ENCODE measurements at regions not wholly inside any gene's neighbourhood (a gene's known extent, or its start where the extent isn't known, plus 50 kb on each side); places are given as distances from the start of the nearest gene placed in this dataset.
A peak's percentile ranks its signal among the peaks of the same experiment; 100 is the strongest.

DNA sequence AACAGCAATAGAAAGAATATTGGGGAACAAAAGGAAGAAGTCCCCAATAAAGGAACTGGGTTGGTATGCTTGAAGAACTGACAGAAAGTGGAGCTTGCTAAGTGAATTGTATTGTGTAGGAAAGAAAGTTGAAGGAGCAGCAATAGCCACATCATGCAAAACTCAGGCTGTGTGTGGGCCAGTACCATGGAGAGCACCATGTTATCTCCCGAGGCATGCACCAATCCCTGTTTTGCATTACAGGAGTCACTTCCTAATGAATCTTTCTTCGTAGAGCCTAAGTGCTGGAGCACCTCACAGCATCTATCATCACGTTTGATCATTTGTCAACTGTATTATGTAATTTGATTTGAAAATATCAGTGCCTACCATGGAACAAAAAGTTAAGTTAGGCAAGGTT is 137.7 kb upstream of the NMUR2 start:
- TF ChIP-seq, protein P1, sequence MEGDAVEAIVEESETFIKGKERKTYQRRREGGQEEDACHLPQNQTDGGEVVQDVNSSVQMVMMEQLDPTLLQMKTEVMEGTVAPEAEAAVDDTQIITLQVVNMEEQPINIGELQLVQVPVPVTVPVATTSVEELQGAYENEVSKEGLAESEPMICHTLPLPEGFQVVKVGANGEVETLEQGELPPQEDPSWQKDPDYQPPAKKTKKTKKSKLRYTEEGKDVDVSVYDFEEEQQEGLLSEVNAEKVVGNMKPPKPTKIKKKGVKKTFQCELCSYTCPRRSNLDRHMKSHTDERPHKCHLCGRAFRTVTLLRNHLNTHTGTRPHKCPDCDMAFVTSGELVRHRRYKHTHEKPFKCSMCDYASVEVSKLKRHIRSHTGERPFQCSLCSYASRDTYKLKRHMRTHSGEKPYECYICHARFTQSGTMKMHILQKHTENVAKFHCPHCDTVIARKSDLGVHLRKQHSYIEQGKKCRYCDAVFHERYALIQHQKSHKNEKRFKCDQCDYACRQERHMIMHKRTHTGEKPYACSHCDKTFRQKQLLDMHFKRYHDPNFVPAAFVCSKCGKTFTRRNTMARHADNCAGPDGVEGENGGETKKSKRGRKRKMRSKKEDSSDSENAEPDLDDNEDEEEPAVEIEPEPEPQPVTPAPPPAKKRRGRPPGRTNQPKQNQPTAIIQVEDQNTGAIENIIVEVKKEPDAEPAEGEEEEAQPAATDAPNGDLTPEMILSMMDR (IDR thresholded peaks at IDR 0.05; ENCODE audit: unreplicated experiment) = no peak
- BruUV-seq (replicated peaks) = no TSS peak
- intact Hi-C loops (cut with micrococcal nuclease) = no loop called here
- ChIA-PET POLR2A (no interaction called here), CTCF (interaction anchor here (0.7 to 5.0 kb wide), 6 partner anchors 10 to 1978 kb away, joined by 3 to 30 read pairs (median 8); no protein-coding TSS in a partner anchor)
- Mint-ChIP-seq H3K27me3 (ENCODE audit: insufficient read depth, unreplicated experiment) (no peaks in the 10 kb centered on the region), H3K4me3 (ENCODE audit: unreplicated experiment) (no peak overlapping the region), H3K9me3 (ENCODE audit: unreplicated experiment) (no peaks in the 10 kb centered on the region), H3K4me1 (ENCODE audit: insufficient read depth, unreplicated experiment) (peaks cover 12% of the 10 kb centered on the region), H3K27ac (ENCODE audit: low read depth, unreplicated experiment) (no peak overlapping the region), H3K36me3 (ENCODE audit: insufficient read depth, unreplicated experiment) (no peaks in the 10 kb centered on the region)
- DNase-seq (ENCODE audit: unreplicated experiment) = peak; percentile 73

DNA sequence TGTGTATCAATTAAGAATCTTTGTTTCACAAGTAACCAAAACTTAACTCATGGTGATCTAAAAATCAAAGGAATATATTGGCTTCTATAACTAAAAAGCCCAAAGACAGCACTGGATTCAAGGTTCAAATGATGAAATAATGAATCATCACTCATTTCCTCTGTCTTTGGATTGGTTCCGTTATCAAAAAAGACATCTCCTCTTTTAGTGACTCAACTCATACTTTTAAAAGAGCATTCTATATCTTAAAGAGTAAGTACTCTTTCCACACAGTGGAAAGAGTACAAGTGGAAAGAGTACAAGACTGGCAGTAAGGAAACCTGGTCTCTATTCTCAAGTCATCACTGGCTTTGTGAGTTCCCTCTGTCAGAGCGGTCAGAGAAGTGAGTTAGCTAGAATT is 141.4 kb upstream of the NMUR2 start:
- no peaks in the 10 kb centered on the region for H3K9me3 Mint-ChIP-seq (ENCODE audit: unreplicated experiment)
- H3K36me3 Mint-ChIP-seq (ENCODE audit: insufficient read depth, unreplicated experiment) = no peaks in the 10 kb centered on the region
- BruUV-seq (replicated peaks) = no TSS peak
- TF ChIP-seq, protein P1 (IDR thresholded peaks at IDR 0.05; ENCODE audit: unreplicated experiment) = no peak
- no peaks in the 10 kb centered on the region for H3K27me3 Mint-ChIP-seq (ENCODE audit: insufficient read depth, unreplicated experiment)
- peak; percentile 21 for DNase-seq (ENCODE audit: unreplicated experiment)
- H3K4me1 Mint-ChIP-seq (ENCODE audit: insufficient read depth, unreplicated experiment) = peaks cover 14% of the 10 kb centered on the region
- ChIA-PET POLR2A (no interaction called here), CTCF (interaction anchor here (0.7 to 1.6 kb wide), 2 partner anchors 539 to 602 kb away, joined by 3 to 5 read pairs; no protein-coding TSS in a partner anchor)
- no peak overlapping the region for H3K27ac Mint-ChIP-seq (ENCODE audit: low read depth, unreplicated experiment)
- intact Hi-C loops (cut with micrococcal nuclease) = no loop called here
- H3K4me3 Mint-ChIP-seq (ENCODE audit: unreplicated experiment) = no peak overlapping the region

DNA sequence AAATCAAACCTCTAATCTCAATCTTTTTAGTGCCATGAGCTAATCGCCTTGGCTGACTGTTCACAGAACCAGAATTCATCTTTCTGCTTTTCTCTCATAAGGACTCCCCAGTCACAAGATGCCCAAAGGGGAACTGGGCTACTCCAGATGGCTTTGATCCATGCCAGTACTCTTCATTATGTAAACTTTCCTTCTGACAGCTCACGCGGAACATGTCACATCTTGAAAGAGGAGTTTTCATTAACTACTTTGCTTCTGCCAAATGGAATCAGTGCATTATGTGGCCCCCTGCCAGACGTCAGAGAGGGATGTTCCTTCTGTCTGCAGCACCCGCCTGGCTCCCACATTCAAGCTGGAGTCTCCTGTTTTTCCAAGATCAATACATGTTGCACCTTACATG is 142.1 kb upstream of the NMUR2 start:
- CTCF ChIA-PET = interaction anchor here (1.1 to 1.6 kb wide), 2 partner anchors 9 to 601 kb away, joined by 3 to 5 read pairs; no protein-coding TSS in a partner anchor
- no peaks in the 10 kb centered on the region for H3K36me3 Mint-ChIP-seq (ENCODE audit: insufficient read depth, unreplicated experiment)
- H3K4me1 Mint-ChIP-seq (ENCODE audit: insufficient read depth, unreplicated experiment) = peaks cover 14% of the 10 kb centered on the region
- H3K4me3 Mint-ChIP-seq (ENCODE audit: unreplicated experiment) = no peak overlapping the region
- H3K27ac Mint-ChIP-seq (ENCODE audit: low read depth, unreplicated experiment) = no peak overlapping the region
- TF ChIP-seq, protein P1 (IDR thresholded peaks at IDR 0.05; ENCODE audit: unreplicated experiment) = no peak
- no TSS peak for BruUV-seq (replicated peaks)
- POLR2A ChIA-PET = no interaction called here
- DNase-seq (ENCODE audit: unreplicated experiment) = peak; percentile 52
- no peaks in the 10 kb centered on the region for H3K27me3 Mint-ChIP-seq (ENCODE audit: insufficient read depth, unreplicated experiment)
- intact Hi-C loops (cut with micrococcal nuclease) = no loop called here
- no peaks in the 10 kb centered on the region for H3K9me3 Mint-ChIP-seq (ENCODE audit: unreplicated experiment)

DNA sequence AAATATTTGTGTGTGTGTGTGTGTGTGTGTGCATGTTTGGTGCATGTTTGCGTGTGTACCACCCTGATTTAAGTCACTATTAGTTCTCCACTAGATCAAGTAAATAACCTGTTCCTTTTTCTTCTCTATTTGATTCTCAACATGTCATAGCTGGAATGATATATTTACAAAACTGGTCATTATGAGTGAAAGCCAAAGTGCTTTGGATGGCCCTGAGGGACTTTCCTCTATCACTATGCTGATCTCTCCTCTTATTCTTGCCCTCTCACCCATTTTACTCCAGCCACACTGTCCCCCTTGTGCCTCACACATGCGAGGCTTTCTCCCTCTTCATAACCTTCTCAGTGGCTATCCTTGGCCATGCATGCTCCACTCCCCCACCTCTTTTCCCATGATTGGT is 144.6 kb upstream of the NMUR2 start:
- intact Hi-C loops (cut with micrococcal nuclease) = no loop called here
- POLR2A ChIA-PET = interaction anchor here (0.6 kb wide), 1 partner anchor 222 kb away, joined by 3 read pairs; no protein-coding TSS in a partner anchor
- Mint-ChIP-seq H3K27ac (ENCODE audit: low read depth, unreplicated experiment) (no peak overlapping the region), H3K4me1 (ENCODE audit: insufficient read depth, unreplicated experiment) (peaks cover 14% of the 10 kb centered on the region), H3K9me3 (ENCODE audit: unreplicated experiment) (no peaks in the 10 kb centered on the region), H3K4me3 (ENCODE audit: unreplicated experiment) (no peak overlapping the region), H3K36me3 (ENCODE audit: insufficient read depth, unreplicated experiment) (no peaks in the 10 kb centered on the region), H3K27me3 (ENCODE audit: insufficient read depth, unreplicated experiment) (no peaks in the 10 kb centered on the region)
- no TSS peak for BruUV-seq (replicated peaks)
- CTCF ChIA-PET = interaction anchor here (0.7 to 2.9 kb wide), 5 partner anchors 11 to 1425 kb away, joined by 3 to 17 read pairs (median 4); no protein-coding TSS in a partner anchor
- TF ChIP-seq, protein P1 (IDR thresholded peaks at IDR 0.05; ENCODE audit: unreplicated experiment) = no peak
- no peak for DNase-seq (ENCODE audit: unreplicated experiment)
